GM12872 (cell line): ENCODE measurements at regions not wholly inside any gene's neighbourhood (a gene's known extent, or its start where the extent isn't known, plus 50 kb on each side); places are given as distances from the start of the nearest gene placed in this dataset.
A peak's percentile ranks its signal among the peaks of the same experiment; 100 is the strongest.

Experiments used
- CTCF ChIP-seq: IDR thresholded peaks from 3 replicates; pipeline ENCODE4 v1.5.1; 2011; ENCODE audit warnings: low read depth, mild to moderate bottlenecking, low read length, moderate library complexity; ENCODE audit not compliant: insufficient read depth

- TF ChIP-seq CTCF: no peak
Measured at GRCh38 chr17:49898366-49899190, 50.7 kb upstream of the TAC4 start.

- TF ChIP-seq CTCF: 0 out of 3 replicates have a peak, but pooled peaks have one; percentile 16
Measured at GRCh38 chr17:49899191-49899485, 51.3 kb upstream of the TAC4 start.

DNA sequence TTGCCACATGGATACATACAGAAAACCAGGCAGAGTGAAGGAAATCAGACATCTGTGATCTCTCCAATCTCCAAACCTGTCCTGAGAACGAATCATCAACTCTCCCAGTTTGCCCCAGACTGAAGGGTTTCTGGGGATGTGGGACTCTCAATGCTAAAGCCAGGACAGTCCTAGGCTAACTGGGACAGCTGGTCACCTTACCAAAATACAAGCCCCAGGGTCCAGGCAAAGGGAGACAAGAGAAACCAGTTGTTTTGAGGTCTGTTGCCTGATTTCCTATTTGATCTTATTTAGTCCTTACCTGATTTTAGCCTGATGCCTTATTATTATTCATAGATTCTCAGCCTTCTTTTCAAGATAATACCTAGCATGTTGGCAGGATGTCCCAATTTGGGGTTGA is 51.7 kb upstream of the TAC4 start:
- no peak for TF ChIP-seq CTCF

DNA sequence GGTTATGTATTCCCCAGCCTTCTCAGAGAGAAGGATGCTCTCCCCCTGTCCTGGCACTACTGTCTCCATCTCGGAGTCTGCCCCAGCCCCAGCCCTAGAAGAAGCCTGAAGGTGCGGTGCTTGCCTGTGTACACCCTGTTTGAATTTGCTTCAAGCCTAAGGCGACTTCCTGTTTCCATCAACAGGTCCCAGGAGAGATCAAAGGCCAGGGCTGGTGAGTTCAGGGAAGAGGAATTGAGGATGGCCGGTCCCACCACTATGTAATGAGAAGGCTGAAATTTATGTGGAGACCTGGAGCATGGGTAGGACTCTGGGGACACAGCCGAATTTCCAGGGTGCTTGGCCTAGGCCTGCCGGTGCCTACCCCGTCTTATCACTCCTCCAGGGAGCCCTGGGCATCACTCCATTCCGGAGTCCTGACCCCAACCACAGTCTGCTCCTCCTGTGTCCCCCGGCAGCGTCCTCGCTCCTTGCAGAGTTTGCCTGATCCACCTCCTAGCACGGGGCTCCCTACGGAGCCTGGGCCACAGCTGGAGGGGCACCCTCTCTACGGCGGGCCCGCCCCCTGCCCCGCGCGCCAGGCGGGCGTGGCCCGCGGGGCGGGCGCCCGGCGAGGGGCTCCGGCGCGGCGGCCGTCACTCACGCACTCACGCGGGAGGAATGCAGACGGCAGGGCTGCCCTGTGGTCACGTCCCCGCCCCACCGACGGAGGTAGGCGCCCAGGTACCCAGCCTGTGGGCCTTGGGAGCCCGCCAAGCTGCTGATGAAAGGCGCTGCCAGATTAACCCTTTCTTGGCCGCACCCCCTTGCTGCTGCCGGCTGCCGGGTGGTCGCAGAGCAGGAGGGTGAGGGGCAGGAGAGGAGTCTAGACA is 53.8 kb upstream of the TAC4 start:
- TF ChIP-seq CTCF: no peak

DNA sequence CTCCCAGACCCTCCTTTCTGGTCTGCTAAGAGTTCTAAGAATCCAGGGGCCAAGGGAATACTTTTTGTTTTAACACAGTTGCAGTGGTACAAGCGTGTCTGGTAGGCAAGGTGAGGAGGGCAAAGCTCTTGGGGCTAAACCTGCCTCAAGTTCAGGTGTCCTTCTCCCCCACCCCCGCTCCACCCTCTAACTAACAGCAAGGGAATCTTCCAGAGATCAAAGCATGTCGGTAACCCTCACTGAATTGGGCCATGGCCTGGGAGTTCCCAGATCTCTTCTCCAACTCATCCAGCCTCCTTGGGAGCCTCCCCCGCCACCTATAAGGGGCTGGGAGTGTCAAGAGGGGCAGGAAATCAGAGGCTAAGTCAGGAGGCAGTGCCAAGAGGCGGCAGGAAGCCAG is 55.7 kb upstream of the TAC4 start:
- TF ChIP-seq CTCF: no peak

DNA sequence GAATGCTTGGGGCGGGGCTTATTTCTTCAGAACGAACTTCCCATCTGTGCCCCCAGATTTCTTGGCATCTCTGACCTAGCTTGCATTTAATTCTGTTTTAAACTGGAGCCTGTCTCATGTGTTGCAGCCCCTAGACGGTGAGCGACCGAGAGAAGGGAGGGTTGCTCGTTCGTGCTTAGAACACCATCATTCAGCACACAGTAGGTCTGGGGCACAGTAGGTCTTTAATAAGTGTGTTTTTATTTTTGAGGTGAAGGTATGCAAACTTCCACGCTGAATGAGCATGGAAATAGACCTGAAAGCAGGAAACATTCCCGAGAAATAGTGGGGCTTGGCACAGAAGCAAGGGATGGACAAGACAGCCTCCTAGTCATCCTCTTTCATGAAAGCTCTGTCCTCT is 57.0 kb upstream of the TAC4 start:
- no peak for TF ChIP-seq CTCF

GRCh38 chr17:49906531-49907136 is 58.8 kb upstream of the TAC4 start:
- TF ChIP-seq CTCF: no peak
